HEK293 (cell line): ENCODE measurements at regions not wholly inside any gene's neighbourhood (a gene's known extent, or its start where the extent isn't known, plus 50 kb on each side); places are given as distances from the start of the nearest gene placed in this dataset.

ENCODE experiments used
- PRDM10 ChIP-seq: fragments of 450-650 bp; formaldehyde crosslinking; IDR thresholded peaks from 2 replicates; pipeline ENCODE4 v1.5.1; 2016; ENCODE audit warnings: missing biosample characterization, missing genetic modification characterization
- REST ChIP-seq: fragments of 450-650 bp; formaldehyde crosslinking; IDR thresholded peaks from 2 replicates; pipeline ENCODE4 v1.5.1; 2016; ENCODE audit warnings: missing biosample characterization, missing genetic modification characterization
- ZBTB10 ChIP-seq: fragments of 450-650 bp; formaldehyde crosslinking; IDR thresholded peaks from 2 replicates; pipeline ENCODE4 v1.5.1; 2016; ENCODE audit warnings: missing biosample characterization, missing genetic modification characterization
- ZNF169 ChIP-seq: fragments of 450-650 bp; formaldehyde crosslinking; IDR thresholded peaks from 2 replicates; pipeline ENCODE4 v1.5.1; 2016; ENCODE audit warnings: missing biosample characterization, missing genetic modification characterization
- ZNF23 ChIP-seq: fragments of 450-650 bp; formaldehyde crosslinking; IDR thresholded peaks from 2 replicates; pipeline ENCODE4 v1.5.1; 2016; ENCODE audit warnings: missing biosample characterization, missing genetic modification characterization, borderline replicate concordance
- ZNF292 ChIP-seq: fragments of 450-650 bp; formaldehyde crosslinking; IDR thresholded peaks from 2 replicates; pipeline ENCODE4 v1.5.1; 2016; ENCODE audit warnings: low read depth, missing biosample characterization, missing genetic modification characterization, borderline replicate concordance
- ZNF324 ChIP-seq: fragments of 450-650 bp; formaldehyde crosslinking; IDR thresholded peaks from 2 replicates; pipeline ENCODE4 v1.5.1; 2016; ENCODE audit warnings: missing biosample characterization, missing genetic modification characterization
- ZNF843 ChIP-seq: fragments of 450-650 bp; formaldehyde crosslinking; IDR thresholded peaks from 2 replicates; pipeline ENCODE4 v1.5.1; 2016; ENCODE audit warnings: missing biosample characterization, missing genetic modification characterization

GRCh38 chr18:59839931-59840685 is 59.7 kb upstream of the PMAIP1 start:
- no peak for TF ChIP-seq ZNF23
- TF ChIP-seq ZNF843 (tag by site-specific recombination), result no peak
- no peak for TF ChIP-seq REST (tag by site-specific recombination)
- TF ChIP-seq ZNF324 (tag by site-specific recombination), result no peak
- TF ChIP-seq ZNF292, result no peak
- no peak for TF ChIP-seq ZNF169
- no peak for TF ChIP-seq ZBTB10 (tag by site-specific recombination)
- no peak for TF ChIP-seq PRDM10 (tag by site-specific recombination)
